LNCaP clone FGC (cell line): ENCODE measurements at regions not wholly inside any gene's neighbourhood (a gene's known extent, or its start where the extent isn't known, plus 50 kb on each side); places are given as distances from the start of the nearest gene placed in this dataset.

Source experiments
- DNase-seq: peaks from one replicate; pipeline ENCODE4 v3.0.0-alpha.2; 2011; ENCODE audit warnings: low read depth
- H3K4me3 ChIP-seq: 2 replicates; pipeline ENCODE4 v1.5.1; 2011; ENCODE audit warnings: mild to moderate bottlenecking, low read depth, low read length, control low read depth
- CTCF ChIP-seq: IDR thresholded peaks from 2 replicates; pipeline ENCODE4 v1.5.1; 2012; ENCODE audit warnings: mild to moderate bottlenecking; ENCODE audit not compliant: control insufficient read depth, insufficient read depth; ENCODE audit errors: extremely low read depth

- no peak for TF ChIP-seq CTCF
- no peak for DNase-seq
- no peak overlapping the region for H3K4me3 ChIP-seq
These were observed 78.1 kb upstream of the CDK20 start for GRCh38 chr9:88052321-88052965.

GRCh38 chr9:88051138-88051537 lies 76.8 kb upstream of the CDK20 start:
- H3K4me3 ChIP-seq, result no peak overlapping the region
- TF ChIP-seq CTCF, result no peak
- no peak for DNase-seq

GRCh38 chr9:88049677-88050307 lies 75.5 kb upstream of the CDK20 start:
- TF ChIP-seq CTCF, result no peak
- DNase-seq, result no peak
- H3K4me3 ChIP-seq, result no peak overlapping the region

DNA sequence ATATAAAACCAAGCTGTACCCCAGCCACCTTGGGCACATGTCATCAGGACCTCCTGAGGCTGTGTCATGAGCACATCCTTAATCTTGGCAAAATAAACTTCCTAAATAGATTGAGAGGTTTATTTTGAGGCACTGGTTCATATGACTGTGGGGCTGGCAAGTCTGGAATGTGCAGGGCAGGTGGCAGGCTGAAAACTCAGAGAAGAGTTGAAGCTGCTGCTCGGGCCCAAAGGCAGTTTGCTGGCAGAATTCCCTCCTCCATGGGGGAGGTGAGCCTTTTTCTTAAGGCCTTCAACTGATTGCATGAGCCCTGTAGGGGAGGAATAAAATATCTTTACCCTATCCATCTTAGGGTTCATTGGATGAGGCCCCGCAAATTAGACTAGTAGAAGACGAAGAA lies 72.2 kb upstream of the CDK20 start:
- TF ChIP-seq CTCF, result no peak
- no peak overlapping the region for H3K4me3 ChIP-seq
- DNase-seq, result no peak

DNA sequence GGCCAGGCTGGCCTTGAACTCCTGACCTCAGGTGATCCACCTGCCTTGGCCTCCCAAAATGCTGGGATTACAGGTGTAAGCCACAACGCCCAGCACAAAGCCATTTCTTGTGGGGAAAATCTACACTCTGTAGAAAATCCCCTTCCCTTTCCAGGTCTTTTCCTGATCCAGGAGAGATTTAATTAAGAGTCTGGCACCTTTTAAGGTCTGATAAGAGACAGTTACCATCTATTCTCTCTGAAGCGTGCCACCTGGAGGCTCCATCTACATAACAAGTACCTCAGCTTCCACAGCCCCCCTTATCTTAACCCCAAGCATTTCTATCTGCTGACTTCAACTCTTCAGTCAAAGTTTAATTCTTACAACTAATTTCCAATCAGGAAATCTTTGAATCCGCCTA lies 71.4 kb upstream of the CDK20 start:
- DNase-seq, result no peak
- H3K4me3 ChIP-seq, result no peak overlapping the region
- TF ChIP-seq CTCF, result no peak

- no peak for DNase-seq
- no peak for TF ChIP-seq CTCF
- no peak overlapping the region for H3K4me3 ChIP-seq
These were observed 69.9 kb upstream of the CDK20 start for GRCh38 chr9:88044200-88044599.

DNA sequence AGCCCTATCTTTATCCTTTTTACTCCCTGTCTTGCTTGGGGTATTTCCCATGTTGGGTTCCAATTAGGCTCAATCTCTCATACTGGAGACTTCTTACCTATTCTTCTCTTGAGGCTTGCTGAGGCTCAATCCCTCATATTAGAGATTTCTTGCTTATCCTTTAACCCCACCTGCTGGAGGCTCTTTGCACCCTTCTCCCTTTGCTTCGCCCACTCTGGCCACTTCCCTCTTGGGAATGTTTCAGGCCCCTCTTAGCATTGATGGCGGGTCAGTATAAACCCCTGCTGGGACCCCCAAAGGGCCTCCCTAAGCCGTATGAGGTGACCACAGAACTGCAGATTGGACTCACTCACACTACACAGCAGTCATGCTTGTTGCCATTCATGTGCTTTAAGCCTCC lies 69.3 kb upstream of the CDK20 start:
- no peak for DNase-seq
- H3K4me3 ChIP-seq, result no peak overlapping the region
- no peak for TF ChIP-seq CTCF
